H9 (cell line): ENCODE measurements at regions not wholly inside any gene's neighbourhood (a gene's known extent, or its start where the extent isn't known, plus 50 kb on each side); places are given as distances from the start of the nearest gene placed in this dataset.

Source experiments
- DNase-seq: peaks from one replicate; pipeline ENCODE4 v3.0.0-alpha.2; 2017
- H2AFZ ChIP-seq: one replicate; pipeline ENCODE4 v1.6.1; 2013; ENCODE audit warnings: mild to moderate bottlenecking, low read length, control low read depth, moderate library complexity
- H2AK5ac ChIP-seq: 2 replicates; pipeline ENCODE4 v1.6.1; 2013; ENCODE audit warnings: low read length, control low read depth, mixed read lengths; ENCODE audit not compliant: insufficient read length
- H2BK120ac ChIP-seq: one replicate; pipeline ENCODE4 v1.6.1; 2013; ENCODE audit warnings: low read depth, mild to moderate bottlenecking, low read length, control low read depth, inconsistent platforms; ENCODE audit not compliant: poor library complexity, severe bottlenecking
- H2BK12ac ChIP-seq: 2 replicates; pipeline ENCODE4 v1.6.1; 2013; ENCODE audit warnings: low read length, control low read depth, mixed read lengths, low read depth; ENCODE audit not compliant: insufficient read length
- H2BK15ac ChIP-seq: 2 replicates; pipeline ENCODE4 v1.6.1; 2013; ENCODE audit warnings: low read depth, low read length, control low read depth
- H2BK20ac ChIP-seq: one replicate; pipeline ENCODE4 v1.6.1; 2013; ENCODE audit warnings: low read depth, mild to moderate bottlenecking, low read length, control low read depth, inconsistent platforms; ENCODE audit not compliant: poor library complexity, severe bottlenecking
- H2BK5ac ChIP-seq: 2 replicates; pipeline ENCODE4 v1.6.1; 2013; ENCODE audit warnings: low read length, control low read depth, mixed read lengths; ENCODE audit not compliant: insufficient read length
- H3K14ac ChIP-seq: 2 replicates; pipeline ENCODE4 v1.6.1; 2013; ENCODE audit warnings: low read length, control low read depth; ENCODE audit not compliant: insufficient read depth
- H3K18ac ChIP-seq: 2 replicates; pipeline ENCODE4 v1.6.1; 2013; ENCODE audit warnings: low read depth, mild to moderate bottlenecking, mixed read lengths, low read length, control low read depth; ENCODE audit not compliant: insufficient read length
- H3K23ac ChIP-seq: 2 replicates; pipeline ENCODE4 v1.6.1; 2013; ENCODE audit warnings: low read length, control low read depth, mixed read lengths, low read depth; ENCODE audit not compliant: insufficient read length
- H3K23me2 ChIP-seq: 2 replicates; pipeline ENCODE4 v1.6.1; 2013; ENCODE audit warnings: low read depth, mild to moderate bottlenecking, mixed read lengths, low read length, control low read depth; ENCODE audit not compliant: insufficient read length, poor library complexity, severe bottlenecking
- H3K27ac ChIP-seq: 2 replicates; pipeline ENCODE4 v1.5.1; 2013; ENCODE audit warnings: low read length, control low read depth, mixed read lengths, low read depth; ENCODE audit not compliant: insufficient read length
- H3K27me3 ChIP-seq: 2 replicates; pipeline ENCODE4 v1.6.1; 2013; ENCODE audit warnings: low read length, control low read depth, inconsistent platforms; ENCODE audit not compliant: insufficient read depth
- H3K4ac ChIP-seq: 2 replicates; pipeline ENCODE4 v1.6.1; 2013; ENCODE audit warnings: low read depth, mild to moderate bottlenecking, control low read depth, inconsistent platforms, low read length, moderate library complexity
- H3K4me1 ChIP-seq: 2 replicates; pipeline ENCODE4 v1.6.1; 2013; ENCODE audit warnings: low read length, control low read depth, inconsistent platforms; ENCODE audit not compliant: insufficient read depth
- H3K4me2 ChIP-seq: 2 replicates; pipeline ENCODE4 v1.6.1; 2013; ENCODE audit warnings: low read length, control low read depth, mixed read lengths; ENCODE audit not compliant: insufficient read length, insufficient read depth
- H3K56ac ChIP-seq: 2 replicates; pipeline ENCODE4 v1.6.1; 2013; ENCODE audit warnings: low read depth, mild to moderate bottlenecking, mixed read lengths, low read length, control low read depth; ENCODE audit not compliant: insufficient read length
- H3K79me1 ChIP-seq: 2 replicates; pipeline ENCODE4 v1.6.1; 2013; ENCODE audit warnings: low read depth, mild to moderate bottlenecking, moderate library complexity, low read length, control low read depth, inconsistent platforms; ENCODE audit not compliant: insufficient read depth, poor library complexity, severe bottlenecking
- H3K79me2 ChIP-seq: 2 replicates; pipeline ENCODE4 v1.6.1; 2013; ENCODE audit warnings: low read length, control low read depth, inconsistent platforms; ENCODE audit not compliant: insufficient read depth
- H3K9ac ChIP-seq: 2 replicates; pipeline ENCODE4 v1.6.1; 2013; ENCODE audit warnings: low read length, control low read depth, mixed read lengths; ENCODE audit not compliant: insufficient read length; ENCODE audit errors: extremely low read depth
- H3K9me3 ChIP-seq: one replicate; pipeline ENCODE4 v1.6.1; 2013; ENCODE audit warnings: low read depth, low read length, inconsistent platforms; ENCODE audit not compliant: control insufficient read depth
- H3T11ph ChIP-seq: one replicate; pipeline ENCODE4 v1.6.1; 2013; ENCODE audit warnings: mild to moderate bottlenecking, low read length, control low read depth, inconsistent platforms
- H4K20me1 ChIP-seq: one replicate; pipeline ENCODE4 v1.6.1; 2013; ENCODE audit not compliant: control insufficient read depth, insufficient read length, insufficient read depth
- H4K5ac ChIP-seq: 2 replicates; pipeline ENCODE4 v1.6.1; 2013; ENCODE audit warnings: low read depth, mild to moderate bottlenecking, mixed read lengths, low read length, control low read depth; ENCODE audit not compliant: insufficient read length
- H4K8ac ChIP-seq: replicated peaks from 2 replicates; pipeline ENCODE4 v1.6.1; 2013; ENCODE audit warnings: low read length, control low read depth, mixed read lengths, low read depth; ENCODE audit not compliant: insufficient read length
- H4K91ac ChIP-seq: 2 replicates; pipeline ENCODE4 v1.6.1; 2013; ENCODE audit warnings: low read depth, mild to moderate bottlenecking, moderate library complexity, mixed read lengths, low read length, control low read depth; ENCODE audit not compliant: insufficient read length
- H3K27ac Mint-ChIP-seq, 3 experiments: 2 replicates in 2 of 3; 3 replicates in 1 of 3; pipeline ENCODE4 v1.8.0; 2020 to 2021; ENCODE audit warnings: mixed read lengths in 3 of 3, mild to moderate bottlenecking in 1 of 3, moderate library complexity in 1 of 3
- H3K27me3 Mint-ChIP-seq: 2 replicates; pipeline ENCODE4 v1.8.0; 2021; ENCODE audit warnings: low read depth, mild to moderate bottlenecking, moderate library complexity, mixed read lengths
- H3K36me3 Mint-ChIP-seq, 3 experiments: 2 replicates in 2 of 3; 3 replicates in 1 of 3; pipeline ENCODE4 v1.8.0; 2020 to 2021; ENCODE audit warnings: low read depth in 3 of 3, mixed read lengths in 3 of 3; ENCODE audit not compliant: insufficient read depth in 1 of 3
- H3K4me1 Mint-ChIP-seq, 2 experiments: 2 replicates each; pipeline ENCODE4 v1.8.0; 2020; ENCODE audit warnings: mixed read lengths in 2 of 2
- H3K4me3 Mint-ChIP-seq, 2 experiments: 2 replicates in 1 of 2; 3 replicates in 1 of 2; pipeline ENCODE4 v1.8.0; 2020 to 2021; ENCODE audit warnings: mild to moderate bottlenecking in 2 of 2, mixed read lengths in 2 of 2, moderate library complexity in 1 of 2
- H3K9me3 Mint-ChIP-seq, 2 experiments: 2 replicates in 1 of 2; 3 replicates in 1 of 2; pipeline ENCODE4 v1.8.0; 2020; ENCODE audit warnings: mild to moderate bottlenecking in 2 of 2, mixed read lengths in 2 of 2, moderate library complexity in 1 of 2
- WGBS: extraction: QIAGEN DNeasy Blood & Tissue Kit; methylation state at CpG from one replicate; pipeline ENCODE4 v1.1.7; 2013; ENCODE audit warnings: missing lambda C conversion rate, low lambda C conversion rate, mixed read lengths; ENCODE audit not compliant: insufficient read length; ENCODE audit errors: extremely low coverage; 5-methylcytosine and 5-hydroxymethylcytosine counted together
- TF ChIP-seq, protein P1 (sequence below): fragments of 200-600 bp; sonication (generic); conservative IDR thresholded peaks from 3 replicates; pipeline ENCODE4 v1.8.0; 2021; ENCODE audit warnings: antibody characterized with exemption, mild to moderate bottlenecking

DNA sequence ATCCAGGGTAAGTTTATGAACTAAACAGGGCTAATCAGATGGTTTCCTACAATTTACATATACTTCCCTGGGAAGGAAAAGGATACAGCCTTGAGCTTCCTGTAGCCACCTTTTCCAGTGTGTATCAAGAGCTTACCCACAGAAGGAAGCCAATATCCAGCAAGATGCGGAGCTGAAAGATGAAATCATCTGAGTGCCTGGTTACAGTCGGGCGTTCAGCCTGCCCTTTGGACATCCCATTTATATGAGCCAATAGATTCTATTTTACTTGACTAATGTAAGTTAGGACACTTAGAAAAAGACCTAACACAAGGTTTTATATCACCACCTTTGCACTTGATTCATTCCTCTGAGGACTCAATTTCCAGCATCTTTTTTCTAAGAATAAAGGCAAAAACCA is 108.2 kb downstream of the UCHL5 start:
- no peaks in the 10 kb centered on the region for H3K36me3 Mint-ChIP-seq
- no peak overlapping the region for H2BK120ac ChIP-seq
- WGBS = no CpG with 5 or more reads among the region's 3 CpGs
- DNase-seq = no peak
- no peaks in the 10 kb centered on the region for H3K9me3 Mint-ChIP-seq
- H3K18ac ChIP-seq = no peak overlapping the region
- H3K27ac Mint-ChIP-seq = no peak overlapping the region
- no peak overlapping the region for H3K23ac ChIP-seq
- no peak overlapping the region for H3K56ac ChIP-seq
- H3K9ac ChIP-seq = no peak overlapping the region
- H4K5ac ChIP-seq = no peak overlapping the region
- H3K9me3 ChIP-seq = no peaks in the 10 kb centered on the region
- H3K27ac ChIP-seq = no peak overlapping the region
- no peak overlapping the region for H3K4me2 ChIP-seq
- no peaks in the 10 kb centered on the region for H3K79me1 ChIP-seq
- no peak overlapping the region for H4K91ac ChIP-seq
- no peaks in the 10 kb centered on the region for H3K27me3 Mint-ChIP-seq
- H3K14ac ChIP-seq = no peak overlapping the region
- no peaks in the 10 kb centered on the region for H4K20me1 ChIP-seq
- H3K79me2 ChIP-seq = no peaks in the 10 kb centered on the region
- peaks cover 5% of the 10 kb centered on the region in 2 experiments for H3K4me1 Mint-ChIP-seq
- H2BK5ac ChIP-seq = no peak overlapping the region
- no peak overlapping the region for H3K4ac ChIP-seq
- no peaks in the 10 kb centered on the region for H3K23me2 ChIP-seq
- H3K27me3 ChIP-seq = no peaks in the 10 kb centered on the region
- H2AFZ ChIP-seq = no peak overlapping the region
- no peaks in the 10 kb centered on the region for H3K4me1 ChIP-seq
- no peak overlapping the region for H4K8ac ChIP-seq
- H3T11ph ChIP-seq = no peak overlapping the region
- TF ChIP-seq, protein P1, sequence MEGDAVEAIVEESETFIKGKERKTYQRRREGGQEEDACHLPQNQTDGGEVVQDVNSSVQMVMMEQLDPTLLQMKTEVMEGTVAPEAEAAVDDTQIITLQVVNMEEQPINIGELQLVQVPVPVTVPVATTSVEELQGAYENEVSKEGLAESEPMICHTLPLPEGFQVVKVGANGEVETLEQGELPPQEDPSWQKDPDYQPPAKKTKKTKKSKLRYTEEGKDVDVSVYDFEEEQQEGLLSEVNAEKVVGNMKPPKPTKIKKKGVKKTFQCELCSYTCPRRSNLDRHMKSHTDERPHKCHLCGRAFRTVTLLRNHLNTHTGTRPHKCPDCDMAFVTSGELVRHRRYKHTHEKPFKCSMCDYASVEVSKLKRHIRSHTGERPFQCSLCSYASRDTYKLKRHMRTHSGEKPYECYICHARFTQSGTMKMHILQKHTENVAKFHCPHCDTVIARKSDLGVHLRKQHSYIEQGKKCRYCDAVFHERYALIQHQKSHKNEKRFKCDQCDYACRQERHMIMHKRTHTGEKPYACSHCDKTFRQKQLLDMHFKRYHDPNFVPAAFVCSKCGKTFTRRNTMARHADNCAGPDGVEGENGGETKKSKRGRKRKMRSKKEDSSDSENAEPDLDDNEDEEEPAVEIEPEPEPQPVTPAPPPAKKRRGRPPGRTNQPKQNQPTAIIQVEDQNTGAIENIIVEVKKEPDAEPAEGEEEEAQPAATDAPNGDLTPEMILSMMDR = no peak
- no peak overlapping the region for H2BK15ac ChIP-seq
- H2BK20ac ChIP-seq = no peak overlapping the region
- no peak overlapping the region for H2BK12ac ChIP-seq
- H2AK5ac ChIP-seq = no peak overlapping the region
- no peak overlapping the region for H3K4me3 Mint-ChIP-seq
